H9 (cell line): ENCODE measurements at regions not wholly inside any gene's neighbourhood (a gene's known extent, or its start where the extent isn't known, plus 50 kb on each side); places are given as distances from the start of the nearest gene placed in this dataset.

Source experiments
- DNase-seq: peaks from one replicate; pipeline ENCODE4 v3.0.0-alpha.2; 2017
- H2AFZ ChIP-seq: one replicate; pipeline ENCODE4 v1.6.1; 2013; ENCODE audit warnings: mild to moderate bottlenecking, low read length, control low read depth, moderate library complexity
- H2AK5ac ChIP-seq: 2 replicates; pipeline ENCODE4 v1.6.1; 2013; ENCODE audit warnings: low read length, control low read depth, mixed read lengths; ENCODE audit not compliant: insufficient read length
- H2BK120ac ChIP-seq: one replicate; pipeline ENCODE4 v1.6.1; 2013; ENCODE audit warnings: low read depth, mild to moderate bottlenecking, low read length, control low read depth, inconsistent platforms; ENCODE audit not compliant: poor library complexity, severe bottlenecking
- H2BK12ac ChIP-seq: 2 replicates; pipeline ENCODE4 v1.6.1; 2013; ENCODE audit warnings: low read length, control low read depth, mixed read lengths, low read depth; ENCODE audit not compliant: insufficient read length
- H2BK15ac ChIP-seq: 2 replicates; pipeline ENCODE4 v1.6.1; 2013; ENCODE audit warnings: low read depth, low read length, control low read depth
- H2BK20ac ChIP-seq: one replicate; pipeline ENCODE4 v1.6.1; 2013; ENCODE audit warnings: low read depth, mild to moderate bottlenecking, low read length, control low read depth, inconsistent platforms; ENCODE audit not compliant: poor library complexity, severe bottlenecking
- H2BK5ac ChIP-seq: 2 replicates; pipeline ENCODE4 v1.6.1; 2013; ENCODE audit warnings: low read length, control low read depth, mixed read lengths; ENCODE audit not compliant: insufficient read length
- H3K14ac ChIP-seq: 2 replicates; pipeline ENCODE4 v1.6.1; 2013; ENCODE audit warnings: low read length, control low read depth; ENCODE audit not compliant: insufficient read depth
- H3K18ac ChIP-seq: 2 replicates; pipeline ENCODE4 v1.6.1; 2013; ENCODE audit warnings: low read depth, mild to moderate bottlenecking, mixed read lengths, low read length, control low read depth; ENCODE audit not compliant: insufficient read length
- H3K23ac ChIP-seq: 2 replicates; pipeline ENCODE4 v1.6.1; 2013; ENCODE audit warnings: low read length, control low read depth, mixed read lengths, low read depth; ENCODE audit not compliant: insufficient read length
- H3K23me2 ChIP-seq: 2 replicates; pipeline ENCODE4 v1.6.1; 2013; ENCODE audit warnings: low read depth, mild to moderate bottlenecking, mixed read lengths, low read length, control low read depth; ENCODE audit not compliant: insufficient read length, poor library complexity, severe bottlenecking
- H3K27ac ChIP-seq: 2 replicates; pipeline ENCODE4 v1.5.1; 2013; ENCODE audit warnings: low read length, control low read depth, mixed read lengths, low read depth; ENCODE audit not compliant: insufficient read length
- H3K27me3 ChIP-seq: 2 replicates; pipeline ENCODE4 v1.6.1; 2013; ENCODE audit warnings: low read length, control low read depth, inconsistent platforms; ENCODE audit not compliant: insufficient read depth
- H3K4ac ChIP-seq: 2 replicates; pipeline ENCODE4 v1.6.1; 2013; ENCODE audit warnings: low read depth, mild to moderate bottlenecking, control low read depth, inconsistent platforms, low read length, moderate library complexity
- H3K4me1 ChIP-seq: 2 replicates; pipeline ENCODE4 v1.6.1; 2013; ENCODE audit warnings: low read length, control low read depth, inconsistent platforms; ENCODE audit not compliant: insufficient read depth
- H3K4me2 ChIP-seq: 2 replicates; pipeline ENCODE4 v1.6.1; 2013; ENCODE audit warnings: low read length, control low read depth, mixed read lengths; ENCODE audit not compliant: insufficient read length, insufficient read depth
- H3K56ac ChIP-seq: 2 replicates; pipeline ENCODE4 v1.6.1; 2013; ENCODE audit warnings: low read depth, mild to moderate bottlenecking, mixed read lengths, low read length, control low read depth; ENCODE audit not compliant: insufficient read length
- H3K79me1 ChIP-seq: 2 replicates; pipeline ENCODE4 v1.6.1; 2013; ENCODE audit warnings: low read depth, mild to moderate bottlenecking, moderate library complexity, low read length, control low read depth, inconsistent platforms; ENCODE audit not compliant: insufficient read depth, poor library complexity, severe bottlenecking
- H3K79me2 ChIP-seq: 2 replicates; pipeline ENCODE4 v1.6.1; 2013; ENCODE audit warnings: low read length, control low read depth, inconsistent platforms; ENCODE audit not compliant: insufficient read depth
- H3K9ac ChIP-seq: 2 replicates; pipeline ENCODE4 v1.6.1; 2013; ENCODE audit warnings: low read length, control low read depth, mixed read lengths; ENCODE audit not compliant: insufficient read length; ENCODE audit errors: extremely low read depth
- H3K9me3 ChIP-seq: one replicate; pipeline ENCODE4 v1.6.1; 2013; ENCODE audit warnings: low read depth, low read length, inconsistent platforms; ENCODE audit not compliant: control insufficient read depth
- H3T11ph ChIP-seq: one replicate; pipeline ENCODE4 v1.6.1; 2013; ENCODE audit warnings: mild to moderate bottlenecking, low read length, control low read depth, inconsistent platforms
- H4K20me1 ChIP-seq: one replicate; pipeline ENCODE4 v1.6.1; 2013; ENCODE audit not compliant: control insufficient read depth, insufficient read length, insufficient read depth
- H4K5ac ChIP-seq: 2 replicates; pipeline ENCODE4 v1.6.1; 2013; ENCODE audit warnings: low read depth, mild to moderate bottlenecking, mixed read lengths, low read length, control low read depth; ENCODE audit not compliant: insufficient read length
- H4K8ac ChIP-seq: replicated peaks from 2 replicates; pipeline ENCODE4 v1.6.1; 2013; ENCODE audit warnings: low read length, control low read depth, mixed read lengths, low read depth; ENCODE audit not compliant: insufficient read length
- H4K91ac ChIP-seq: 2 replicates; pipeline ENCODE4 v1.6.1; 2013; ENCODE audit warnings: low read depth, mild to moderate bottlenecking, moderate library complexity, mixed read lengths, low read length, control low read depth; ENCODE audit not compliant: insufficient read length
- H3K27ac Mint-ChIP-seq, 3 experiments: 2 replicates in 2 of 3; 3 replicates in 1 of 3; pipeline ENCODE4 v1.8.0; 2020 to 2021; ENCODE audit warnings: mixed read lengths in 3 of 3, mild to moderate bottlenecking in 1 of 3, moderate library complexity in 1 of 3
- H3K27me3 Mint-ChIP-seq: 2 replicates; pipeline ENCODE4 v1.8.0; 2021; ENCODE audit warnings: low read depth, mild to moderate bottlenecking, moderate library complexity, mixed read lengths
- H3K36me3 Mint-ChIP-seq, 3 experiments: 2 replicates in 2 of 3; 3 replicates in 1 of 3; pipeline ENCODE4 v1.8.0; 2020 to 2021; ENCODE audit warnings: low read depth in 3 of 3, mixed read lengths in 3 of 3; ENCODE audit not compliant: insufficient read depth in 1 of 3
- H3K4me1 Mint-ChIP-seq, 2 experiments: 2 replicates each; pipeline ENCODE4 v1.8.0; 2020; ENCODE audit warnings: mixed read lengths in 2 of 2
- H3K4me3 Mint-ChIP-seq, 2 experiments: 2 replicates in 1 of 2; 3 replicates in 1 of 2; pipeline ENCODE4 v1.8.0; 2020 to 2021; ENCODE audit warnings: mild to moderate bottlenecking in 2 of 2, mixed read lengths in 2 of 2, moderate library complexity in 1 of 2
- H3K9me3 Mint-ChIP-seq, 2 experiments: 2 replicates in 1 of 2; 3 replicates in 1 of 2; pipeline ENCODE4 v1.8.0; 2020; ENCODE audit warnings: mild to moderate bottlenecking in 2 of 2, mixed read lengths in 2 of 2, moderate library complexity in 1 of 2
- CTCF ChIP-seq: fragments of 200-600 bp; sonication (generic); conservative IDR thresholded peaks from 3 replicates; pipeline ENCODE4 v1.8.0; 2021; ENCODE audit warnings: antibody characterized with exemption, mild to moderate bottlenecking
- WGBS: extraction: QIAGEN DNeasy Blood & Tissue Kit; methylation state at CpG from one replicate; pipeline ENCODE4 v1.1.7; 2013; ENCODE audit warnings: missing lambda C conversion rate, low lambda C conversion rate, mixed read lengths; ENCODE audit not compliant: insufficient read length; ENCODE audit errors: extremely low coverage; 5-methylcytosine and 5-hydroxymethylcytosine counted together

GRCh38 chr6:30804333-30804732, 60.0 kb upstream of the IER3 start:
- Histone ChIP-seq H3K9me3 (no peaks in the 10 kb centered on the region), H4K5ac (no peak overlapping the region), H3K56ac (no peak overlapping the region), H3K23me2 (no peaks in the 10 kb centered on the region), H3K79me2 (no peaks in the 10 kb centered on the region), H2BK120ac (no peak overlapping the region), H3K27ac (no peak overlapping the region), H3K23ac (no peak overlapping the region), H4K20me1 (no peaks in the 10 kb centered on the region), H2AFZ (no peak overlapping the region), H3K9ac (no peak overlapping the region), H4K8ac (no peak overlapping the region), H3K4ac (no peak overlapping the region), H3K79me1 (no peaks in the 10 kb centered on the region), H2BK20ac (no peak overlapping the region), H3K4me1 (no peaks in the 10 kb centered on the region), H3K14ac (no peak overlapping the region), H2BK5ac (no peak overlapping the region), H2AK5ac (no peak overlapping the region), H3K27me3 (no peaks in the 10 kb centered on the region), H3K4me2 (no peak overlapping the region), H3K18ac (no peak overlapping the region), H2BK15ac (no peak overlapping the region), H4K91ac (no peak overlapping the region), H3T11ph (no peak overlapping the region), H2BK12ac (no peak overlapping the region)
- WGBS: no CpG with 5 or more reads among the region's 1 CpG
- DNase-seq: no peak
- H3K4me1 Mint-ChIP-seq: peaks cover 7 to 17% of the 10 kb centered on the region in 2 experiments
- peaks cover 0 to 3% of the 10 kb centered on the region in 2 experiments; a peak in 2 of 5 replicates for H3K9me3 Mint-ChIP-seq
- H3K4me3 Mint-ChIP-seq: no peak overlapping the region
- no peak overlapping the region; a peak in 1 of 7 replicates for H3K27ac Mint-ChIP-seq
- H3K27me3 Mint-ChIP-seq: no peaks in the 10 kb centered on the region
- no peak for TF ChIP-seq CTCF
- H3K36me3 Mint-ChIP-seq: peaks cover 0 to 1% (median 0%) of the 10 kb centered on the region in 3 experiments; a peak in 1 of 7 replicates
